A549 (cell line): ENCODE measurements at regions not wholly inside any gene's neighbourhood (a gene's known extent, or its start where the extent isn't known, plus 50 kb on each side); places are given as distances from the start of the nearest gene placed in this dataset.

ENCODE experiments used
- ATAC-seq, 2 experiments: fragments of 200-7000 bp in 1 of 2; fragments of >200 bp in 1 of 2; cut with Nextera tagmentation in 1 of 2; cut with Tn5 transposase in 1 of 2; 3 replicates each; pipeline versions ENCODE4 v1.8.0 to v1.9.1; 2018 to 2020; ENCODE audit warnings: mild to moderate bottlenecking in 1 of 2, moderate library complexity in 1 of 2
- CTCF ChIA-PET: fragments of 300-600 bp; sonication (Branson Sonifier 250); formaldehyde crosslinking; extraction: SDS; loops from one replicate; lab custom pipeline; 2021; ENCODE audit warnings: antibody characterized with exemption, inconsistent platforms; lab: Yijun Ruan, JAX
- POLR2A ChIA-PET: fragments of 350-600 bp; formaldehyde crosslinking; extraction: SDS; loops from one replicate; lab custom pipeline; 2021; ENCODE audit warnings: antibody characterized with exemption, inconsistent platforms; lab: Yijun Ruan, JAX
- DNase-seq, 2 experiments: peaks; one replicate each; pipeline versions ENCODE4 v3.0.0 to v3.0.0-alpha.2; 2011 to 2016; ENCODE audit warnings: low read depth in 1 of 2, low spot score in 1 of 2
- FAIRE-seq: peaks from 2 replicates; lab custom pipeline; 2011; peaks lifted over from hg19 to GRCh38; lab: Jason Lieb, UNC
- H3K27ac ChIP-seq, 2 experiments: fragments of >200 bp; sonication (Bioruptor Twin); formaldehyde crosslinking; 3 replicates each; pipeline ENCODE4 v1.5.1; 2016 to 2017
- H3K4me1 ChIP-seq: fragments of >200 bp; sonication (Bioruptor Twin); formaldehyde crosslinking; 3 replicates; pipeline ENCODE4 v1.6.1; 2016
- H3K4me2 ChIP-seq: fragments of >200 bp; sonication (Bioruptor Twin); formaldehyde crosslinking; 3 replicates; pipeline ENCODE4 v1.6.1; 2016
- H3K4me3 ChIP-seq: fragments of >200 bp; sonication (Bioruptor Twin); formaldehyde crosslinking; 3 replicates; pipeline ENCODE4 v1.5.1; 2016
- H3K9me3 ChIP-seq: fragments of >200 bp; sonication (Bioruptor Twin); formaldehyde crosslinking; 3 replicates; pipeline ENCODE4 v1.6.1; 2016
- BHLHE40 ChIP-seq: IDR thresholded peaks from 2 replicates; pipeline ENCODE4 v1.6.1; 2012; ENCODE audit warnings: low read depth, low read length, inconsistent platforms
- CBX2 ChIP-seq: fragments of 200-600 bp; sonication (generic); IDR thresholded peaks from 2 replicates; pipeline ENCODE4 v1.6.1; 2016; ENCODE audit warnings: low read depth, mild to moderate bottlenecking, borderline replicate concordance
- CHD2 ChIP-seq: fragments of 150-350 bp; IDR thresholded peaks from 2 replicates; pipeline ENCODE4 v1.6.1; 2014; ENCODE audit warnings: low read length; ENCODE audit not compliant: partially characterized antibody
- CHD4 ChIP-seq: fragments of 200-600 bp; sonication (generic); IDR thresholded peaks from 2 replicates; pipeline ENCODE4 v1.6.1; 2016; ENCODE audit warnings: antibody characterized with exemption, mild to moderate bottlenecking, borderline replicate concordance
- ELK1 ChIP-seq: fragments of 150-350 bp; IDR thresholded peaks from 2 replicates; pipeline ENCODE4 v1.6.1; 2014; ENCODE audit warnings: low read depth, mild to moderate bottlenecking, low read length
- HEYL ChIP-seq: fragments of 250-450 bp; sonication (Bioruptor Pico); IDR thresholded peaks from 2 replicates; pipeline ENCODE4 v1.8.0; 2021; ENCODE audit warnings: mild to moderate bottlenecking, moderate library complexity
- HMGXB4 ChIP-seq: fragments of 250-450 bp; sonication (Bioruptor Pico); IDR thresholded peaks from 2 replicates; pipeline ENCODE4 v1.5.0; 2021; ENCODE audit warnings: mild to moderate bottlenecking, moderate library complexity, borderline replicate concordance
- HOXA7 ChIP-seq: fragments of 250-450 bp; sonication (Bioruptor Pico); IDR thresholded peaks from 2 replicates; pipeline ENCODE4 v1.5.0; 2020; ENCODE audit warnings: mild to moderate bottlenecking, moderate library complexity
- JUN ChIP-seq, 2 experiments: fragments of >200 bp; sonication (Bioruptor Twin); formaldehyde crosslinking; IDR thresholded peaks; 2 replicates in 1 of 2; 3 replicates in 1 of 2; pipeline ENCODE4 v1.6.1; 2016 to 2017
- KDM1A ChIP-seq: fragments of 200-600 bp; sonication (generic); IDR thresholded peaks from 2 replicates; pipeline ENCODE4 v1.6.1; 2016; ENCODE audit warnings: low read depth, mild to moderate bottlenecking
- TFCP2L1 ChIP-seq: fragments of 250-450 bp; sonication (Bioruptor Pico); IDR thresholded peaks from 2 replicates; pipeline ENCODE4 v1.5.0; 2021; ENCODE audit warnings: mild to moderate bottlenecking
- TP53 ChIP-seq: fragments of 250-450 bp; sonication (Bioruptor Pico); IDR thresholded peaks from 2 replicates; pipeline ENCODE4 v1.5.0; 2021; ENCODE audit warnings: mild to moderate bottlenecking, moderate library complexity
- USF2 ChIP-seq: fragments of 450-650 bp; IDR thresholded peaks from 2 replicates; pipeline ENCODE4 v1.6.1; 2014; ENCODE audit warnings: antibody characterized with exemption
- ZC3H11A ChIP-seq: fragments of 450-650 bp; IDR thresholded peaks from 2 replicates; pipeline ENCODE4 v1.6.1; 2014; ENCODE audit warnings: antibody characterized with exemption, mild to moderate bottlenecking
- WGBS: methylation state at CpG from one replicate; pipeline ENCODE4 v1.1.6; 2017; ENCODE audit errors: missing lambda C conversion rate; 5-methylcytosine and 5-hydroxymethylcytosine counted together
- TF ChIP-seq, protein P1 (sequence below): fragments of 200-600 bp; sonication (generic); IDR thresholded peaks from 2 replicates; pipeline ENCODE4 v1.6.1; 2016; ENCODE audit warnings: antibody characterized with exemption, mild to moderate bottlenecking, moderate library complexity
- TF ChIP-seq, protein P2 (sequence below): IDR thresholded peaks from 2 replicates; pipeline ENCODE4 v1.6.1; 2012; ENCODE audit warnings: low read depth, borderline replicate concordance
- TF ChIP-seq, protein P3 (sequence below): fragments of 250-450 bp; sonication (Bioruptor Pico); IDR thresholded peaks from 2 replicates; pipeline ENCODE4 v1.5.0; 2020; ENCODE audit warnings: low read depth, mild to moderate bottlenecking, moderate library complexity

DNA sequence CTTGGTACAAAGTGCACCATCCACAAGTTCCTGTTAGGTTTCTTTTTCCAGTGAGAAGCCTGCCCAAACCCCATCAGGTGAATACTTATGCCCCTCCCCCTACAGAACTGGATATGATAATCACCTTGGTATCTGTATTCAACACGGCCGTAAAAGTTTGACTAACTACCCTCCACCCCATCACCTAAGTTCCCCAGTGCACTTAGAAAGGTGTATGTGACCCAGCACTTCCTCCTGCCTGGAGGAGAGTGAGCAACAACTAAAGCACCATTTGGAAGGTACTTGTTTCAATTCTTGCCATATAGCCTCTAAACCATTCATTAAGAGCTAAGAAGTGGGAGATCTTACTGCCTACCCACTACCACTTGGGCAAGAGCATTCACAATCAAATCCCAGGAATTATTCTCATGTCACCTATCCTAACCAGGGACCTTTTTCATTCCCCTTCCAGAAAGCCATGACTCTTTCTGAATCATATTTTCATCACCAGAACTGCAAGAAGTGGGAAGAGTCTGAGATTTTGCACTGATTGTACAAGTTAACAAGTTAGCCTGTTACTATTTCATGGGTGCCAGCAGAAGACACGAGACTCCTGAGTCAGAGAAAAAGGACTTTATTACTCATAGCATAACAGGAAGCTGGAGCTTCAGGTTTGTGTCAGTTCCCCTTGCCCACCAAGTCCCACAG is 53.5 kb upstream of the NDUFV2 start:
- Histone ChIP-seq H3K9me3 (peaks cover 20% of the 10 kb centered on the region), H3K27ac (no peak overlapping the region), H3K4me1 (no peaks in the 10 kb centered on the region), H3K4me2 (no peak overlapping the region), H3K4me3 (no peak overlapping the region)
- no peak for FAIRE-seq
- DNase-seq = no peak
- no peak for TF ChIP-seq TFCP2L1 (CRISPR knock-in tag)
- no peak for TF ChIP-seq CHD4
- no peak for TF ChIP-seq HEYL
- TF ChIP-seq HOXA7 (CRISPR knock-in tag) = no peak
- TF ChIP-seq, protein P1, sequence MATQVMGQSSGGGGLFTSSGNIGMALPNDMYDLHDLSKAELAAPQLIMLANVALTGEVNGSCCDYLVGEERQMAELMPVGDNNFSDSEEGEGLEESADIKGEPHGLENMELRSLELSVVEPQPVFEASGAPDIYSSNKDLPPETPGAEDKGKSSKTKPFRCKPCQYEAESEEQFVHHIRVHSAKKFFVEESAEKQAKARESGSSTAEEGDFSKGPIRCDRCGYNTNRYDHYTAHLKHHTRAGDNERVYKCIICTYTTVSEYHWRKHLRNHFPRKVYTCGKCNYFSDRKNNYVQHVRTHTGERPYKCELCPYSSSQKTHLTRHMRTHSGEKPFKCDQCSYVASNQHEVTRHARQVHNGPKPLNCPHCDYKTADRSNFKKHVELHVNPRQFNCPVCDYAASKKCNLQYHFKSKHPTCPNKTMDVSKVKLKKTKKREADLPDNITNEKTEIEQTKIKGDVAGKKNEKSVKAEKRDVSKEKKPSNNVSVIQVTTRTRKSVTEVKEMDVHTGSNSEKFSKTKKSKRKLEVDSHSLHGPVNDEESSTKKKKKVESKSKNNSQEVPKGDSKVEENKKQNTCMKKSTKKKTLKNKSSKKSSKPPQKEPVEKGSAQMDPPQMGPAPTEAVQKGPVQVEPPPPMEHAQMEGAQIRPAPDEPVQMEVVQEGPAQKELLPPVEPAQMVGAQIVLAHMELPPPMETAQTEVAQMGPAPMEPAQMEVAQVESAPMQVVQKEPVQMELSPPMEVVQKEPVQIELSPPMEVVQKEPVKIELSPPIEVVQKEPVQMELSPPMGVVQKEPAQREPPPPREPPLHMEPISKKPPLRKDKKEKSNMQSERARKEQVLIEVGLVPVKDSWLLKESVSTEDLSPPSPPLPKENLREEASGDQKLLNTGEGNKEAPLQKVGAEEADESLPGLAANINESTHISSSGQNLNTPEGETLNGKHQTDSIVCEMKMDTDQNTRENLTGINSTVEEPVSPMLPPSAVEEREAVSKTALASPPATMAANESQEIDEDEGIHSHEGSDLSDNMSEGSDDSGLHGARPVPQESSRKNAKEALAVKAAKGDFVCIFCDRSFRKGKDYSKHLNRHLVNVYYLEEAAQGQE = no peak
- TF ChIP-seq, protein P2, sequence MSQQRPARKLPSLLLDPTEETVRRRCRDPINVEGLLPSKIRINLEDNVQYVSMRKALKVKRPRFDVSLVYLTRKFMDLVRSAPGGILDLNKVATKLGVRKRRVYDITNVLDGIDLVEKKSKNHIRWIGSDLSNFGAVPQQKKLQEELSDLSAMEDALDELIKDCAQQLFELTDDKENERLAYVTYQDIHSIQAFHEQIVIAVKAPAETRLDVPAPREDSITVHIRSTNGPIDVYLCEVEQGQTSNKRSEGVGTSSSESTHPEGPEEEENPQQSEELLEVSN = no peak
- TF ChIP-seq, protein P3, sequence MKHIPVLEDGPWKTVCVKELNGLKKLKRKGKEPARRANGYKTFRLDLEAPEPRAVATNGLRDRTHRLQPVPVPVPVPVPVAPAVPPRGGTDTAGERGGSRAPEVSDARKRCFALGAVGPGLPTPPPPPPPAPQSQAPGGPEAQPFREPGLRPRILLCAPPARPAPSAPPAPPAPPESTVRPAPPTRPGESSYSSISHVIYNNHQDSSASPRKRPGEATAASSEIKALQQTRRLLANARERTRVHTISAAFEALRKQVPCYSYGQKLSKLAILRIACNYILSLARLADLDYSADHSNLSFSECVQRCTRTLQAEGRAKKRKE (CRISPR knock-in tag) = no peak
- no peak for TF ChIP-seq TP53 (CRISPR knock-in tag)
- TF ChIP-seq USF2 = no peak
- no peak for TF ChIP-seq ZC3H11A
- TF ChIP-seq BHLHE40 = no peak
- TF ChIP-seq HMGXB4 = no peak
- CTCF ChIA-PET = interaction anchor here (1.1 kb wide), 1 partner anchor 25 kb away, joined by 4 read pairs; no protein-coding TSS in a partner anchor
- WGBS = 55% methylated on average over 3 of the region's 3 CpGs
- POLR2A ChIA-PET = no interaction called here
- ATAC-seq = no peak

DNA sequence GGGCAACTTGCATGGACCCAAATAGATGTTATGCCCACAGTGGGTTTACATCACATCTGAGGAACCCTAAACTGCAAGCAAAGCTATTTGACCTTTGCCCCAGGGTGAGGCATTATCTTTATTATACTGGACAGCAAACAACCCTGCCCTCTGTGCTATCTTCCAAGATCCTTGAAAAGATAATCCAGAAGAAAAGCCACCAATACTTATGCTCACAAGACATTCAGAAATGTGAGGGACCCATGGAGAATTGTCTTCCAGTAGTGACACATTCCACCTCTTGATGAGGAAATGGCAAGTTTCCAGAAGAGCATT is 53.0 kb upstream of the NDUFV2 start:
- Histone ChIP-seq H3K9me3 (peaks cover 20% of the 10 kb centered on the region), H3K4me2 (no peak overlapping the region), H3K4me3 (no peak overlapping the region), H3K4me1 (no peaks in the 10 kb centered on the region), H3K27ac (no peak overlapping the region)
- no peak for FAIRE-seq
- ChIA-PET CTCF (interaction anchor here (1.1 to 2.0 kb wide), 2 partner anchors 24 to 67 kb away, joined by 4 to 7 read pairs; no protein-coding TSS in a partner anchor), POLR2A (no interaction called here)
- DNase-seq = no peak
- TF ChIP-seq, protein P1 = no peak
- no peak for TF ChIP-seq CBX2
- no peak for TF ChIP-seq ELK1
- no peak for TF ChIP-seq JUN (IDR thresholded peaks at IDR 0.05)
- no peak for TF ChIP-seq CHD2
- TF ChIP-seq TP53 (CRISPR knock-in tag) = no peak
- TF ChIP-seq CHD4 = no peak
- TF ChIP-seq KDM1A = no peak
- no peak for TF ChIP-seq HMGXB4
- no peak for ATAC-seq
